GM21423 (cell line): ENCODE measurements at regions not wholly inside any gene's neighbourhood (a gene's known extent, or its start where the extent isn't known, plus 50 kb on each side); places are given as distances from the start of the nearest gene placed in this dataset.
"Not testable (repeated sequence)": the region's sequence is repeated elsewhere in the genome, so short reads cannot be mapped to it uniquely, and the experiment has no call there.

Source experiments
- ATAC-seq: cut with Tn5 transposase; IDR thresholded peaks from one replicate; pipeline ENCODE4 v1.9.1; 2021; ENCODE audit warnings: mild to moderate bottlenecking, moderate library complexity; ENCODE audit not compliant: unreplicated experiment

GRCh38 chr21:24424776-24425175 lies 1182.5 kb downstream of the MRPL39 start:
- no peak for ATAC-seq

GRCh38 chr21:24423546-24423945 lies 1183.7 kb downstream of the MRPL39 start:
- ATAC-seq: no peak

- ATAC-seq: peak; percentile 64
These were observed 1186.6 kb downstream of the MRPL39 start for GRCh38 chr21:24420689-24421088.

GRCh38 chr21:24419641-24420040 lies 1187.6 kb downstream of the MRPL39 start:
- ATAC-seq: not testable (repeated sequence)

- ATAC-seq: no peak
These were observed 1188.6 kb downstream of the MRPL39 start for GRCh38 chr21:24418671-24419070.

- no peak for ATAC-seq
These were observed 1195.9 kb downstream of the MRPL39 start for GRCh38 chr21:24411429-24411828.

GRCh38 chr21:24403221-24403620 lies 1204.1 kb downstream of the MRPL39 start:
- no peak for ATAC-seq

- no peak for ATAC-seq
These were observed 1211.9 kb downstream of the MRPL39 start for GRCh38 chr21:24395320-24395923.

GRCh38 chr21:24375201-24375600 lies 1232.1 kb downstream of the MRPL39 start:
- ATAC-seq: peak; percentile 59

GRCh38 chr21:24372506-24372905 lies 1234.8 kb downstream of the MRPL39 start:
- ATAC-seq: no peak

GRCh38 chr21:24369746-24370145 lies 1237.5 kb downstream of the MRPL39 start:
- no peak for ATAC-seq

- ATAC-seq: no peak
These were observed 1238.0 kb downstream of the MRPL39 start for GRCh38 chr21:24369278-24369677.

- no peak for ATAC-seq
These were observed 1239.3 kb downstream of the MRPL39 start for GRCh38 chr21:24367936-24368335.

- no peak for ATAC-seq
These were observed 1253.8 kb downstream of the MRPL39 start for GRCh38 chr21:24353492-24353891.

GRCh38 chr21:24339406-24339805 lies 1267.9 kb downstream of the MRPL39 start:
- no peak for ATAC-seq

GRCh38 chr21:24336491-24336890 lies 1270.8 kb downstream of the MRPL39 start:
- no peak for ATAC-seq

- ATAC-seq: no peak
These were observed 1283.7 kb downstream of the MRPL39 start for GRCh38 chr21:24323536-24323935.

GRCh38 chr21:24316277-24316922 lies 1290.9 kb downstream of the MRPL39 start:
- ATAC-seq: no peak

GRCh38 chr21:24310788-24311187 lies 1296.5 kb downstream of the MRPL39 start:
- ATAC-seq: no peak

- no peak for ATAC-seq
These were observed 1299.1 kb downstream of the MRPL39 start for GRCh38 chr21:24308183-24308582.

- no peak for ATAC-seq
These were observed 1304.9 kb downstream of the MRPL39 start for GRCh38 chr21:24302400-24302799.

GRCh38 chr21:24298040-24298439 lies 1309.2 kb downstream of the MRPL39 start:
- no peak for ATAC-seq

GRCh38 chr21:24294171-24294570 lies 1313.1 kb downstream of the MRPL39 start:
- no peak for ATAC-seq
